Heart left ventricle (tissue), 13 donors: ENCODE measurements at regions not wholly inside any gene's neighbourhood (a gene's known extent, or its start where the extent isn't known, plus 50 kb on each side); places are given as distances from the start of the nearest gene placed in this dataset.

Source experiments
- CTCF ChIP-seq, 12 donors: fragments of 200-600 bp; sonication (generic) in 4 of 12; IDR thresholded peaks; one replicate each; pipeline versions ENCODE4 v1.5.0 to v1.8.0; 2018 to 2022; ENCODE audit warnings: antibody characterized with exemption in 12 of 12, mild to moderate bottlenecking in 5 of 12
- POLR2A ChIP-seq, 2 donors: fragments of 450-650 bp; IDR thresholded peaks; one replicate each; pipeline ENCODE4 v1.6.1; 2017; ENCODE audit warnings: antibody characterized with exemption in 2 of 2, mild to moderate bottlenecking in 2 of 2, moderate library complexity in 2 of 2
- donor health status: ischemic (EF 13 %, LVEDD 7.1; RV severe dilation, severe dysfunction).
- donor health status: DM: no; HTN: yes; CAD: no.
- donor health status: DM: no; HTN: no; CAD: no.
- donor health status: ischemic (EF 25% LVEDD 6.9; RV normal size, moderate dysfunction).
- donor health status: ischemic (EF 25% LVEDD 5.7; RV mildly dilated, moderate dysfunction).
- donor health status: ischemic (EF 35%, LVEDD 5.7; RV mildly dilated, moderate dysfunction).
- donor health status: nonischemic (EF 11% LVEDD 7.7; RV severe dilation, severe dysfunction).
- donor health status: DM: yes; HTN: yes; CAD: no.
- donor health status: PGD.
- donor health status: ischemic (EF 29% LVEDD 5.4; RV normal size, mild dysfunction).
- donor health status: nonischemic (EF 23%, LVEDD 6.1; RV moderate dilation, normal function).

- no peak for TF ChIP-seq CTCF (IDR thresholded peaks at IDR 0.05)
- no peak for TF ChIP-seq POLR2A (IDR thresholded peaks at IDR 0.05)
Measured at GRCh38 chr2:145415151-145415550, 895.2 kb upstream of the ZEB2 start.
